Smooth muscle cell (in vitro differentiated cells): ENCODE measurements at regions not wholly inside any gene's neighbourhood (a gene's known extent, or its start where the extent isn't known, plus 50 kb on each side); places are given as distances from the start of the nearest gene placed in this dataset.

Source experiments
- DNase-seq: peaks from one replicate; lab custom pipeline; 2025; ENCODE audit not compliant: unreplicated experiment; lab: John Stamatoyannopoulos, UW
- H2AFZ ChIP-seq: fragments of 200-600 bp; sonication (generic); 2 replicates; pipeline ENCODE4 v1.6.0; 2016; ENCODE audit warnings: antibody characterized with exemption, low read depth, mild to moderate bottlenecking
- H3F3A ChIP-seq: fragments of 200-600 bp; sonication (generic); 2 replicates; pipeline ENCODE4 v1.6.0; 2017; ENCODE audit warnings: antibody characterized with exemption, low read depth
- H3K27ac ChIP-seq: fragments of 200-600 bp; sonication (generic); 2 replicates; pipeline ENCODE4 v1.5.1; 2016; ENCODE audit warnings: low read depth, mild to moderate bottlenecking
- H3K27me3 ChIP-seq: fragments of 200-600 bp; sonication (generic); 2 replicates; pipeline ENCODE4 v1.6.1; 2016; ENCODE audit warnings: low read depth, mild to moderate bottlenecking
- H3K36me3 ChIP-seq: fragments of 200-600 bp; sonication (generic); 2 replicates; pipeline ENCODE4 v1.5.1; 2016; ENCODE audit warnings: low read depth
- H3K4me1 ChIP-seq: fragments of 200-600 bp; sonication (generic); 2 replicates; pipeline ENCODE4 v1.5.1; 2016; ENCODE audit warnings: low read depth
- H3K4me2 ChIP-seq: fragments of 200-600 bp; sonication (generic); 2 replicates; pipeline ENCODE4 v1.6.0; 2016; ENCODE audit warnings: mild to moderate bottlenecking
- H3K4me3 ChIP-seq: fragments of 200-600 bp; sonication (generic); 2 replicates; pipeline ENCODE4 v1.5.1; 2016; ENCODE audit warnings: mild to moderate bottlenecking
- H3K79me2 ChIP-seq: fragments of 200-600 bp; sonication (generic); 2 replicates; pipeline ENCODE4 v1.6.0; 2016; ENCODE audit warnings: low read depth, mild to moderate bottlenecking
- H3K9ac ChIP-seq: fragments of 200-600 bp; sonication (generic); 2 replicates; pipeline ENCODE4 v1.6.0; 2016; ENCODE audit warnings: low read depth
- H3K9me3 ChIP-seq: fragments of 200-600 bp; sonication (generic); replicated peaks from 2 replicates; pipeline ENCODE4 v1.5.1; 2016; ENCODE audit warnings: low read depth
- H4K20me1 ChIP-seq: fragments of 200-600 bp; sonication (generic); 2 replicates; pipeline ENCODE4 v1.6.0; 2016; ENCODE audit warnings: low read depth
- WGBS: methylation state at CpG from one replicate; pipeline ENCODE4 v1.1.7; 2016; ENCODE audit warnings: low lambda C conversion rate; 5-methylcytosine and 5-hydroxymethylcytosine counted together
- TF ChIP-seq, protein P1 (sequence below): fragments of 200-600 bp; sonication (generic); IDR thresholded peaks from 2 replicates; pipeline ENCODE4 v1.5.1; 2017; ENCODE audit warnings: borderline replicate concordance, mild to moderate bottlenecking, antibody characterized with exemption; ENCODE audit not compliant: insufficient read depth, poor library complexity, severe bottlenecking

DNA sequence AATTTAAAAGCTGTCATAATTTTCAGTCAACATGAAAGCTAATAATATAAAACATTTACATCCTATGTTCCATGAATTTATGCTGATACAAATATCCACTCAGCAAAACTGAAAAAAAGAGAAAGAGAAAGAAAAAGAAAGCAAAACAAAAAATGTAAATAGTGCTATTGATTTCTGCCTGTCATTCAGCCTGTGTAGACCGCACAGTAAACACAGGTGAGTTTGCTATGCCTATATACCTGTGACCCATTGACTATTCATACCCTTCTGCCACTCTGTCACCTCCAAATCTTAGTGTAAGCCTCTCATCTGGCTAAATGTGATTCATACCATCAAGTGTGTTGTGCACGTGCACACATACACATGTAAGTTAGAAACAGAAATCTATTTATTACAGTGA, 359.0 kb upstream of the RORB start:
- no peaks in the 10 kb centered on the region for H3K4me1 ChIP-seq
- no peaks in the 10 kb centered on the region for H3K27me3 ChIP-seq
- DNase-seq: no peak
- no peak overlapping the region for H3K4me3 ChIP-seq
- no peak overlapping the region for H3K27ac ChIP-seq
- H3K4me2 ChIP-seq: no peak overlapping the region
- no peaks in the 10 kb centered on the region for H4K20me1 ChIP-seq
- TF ChIP-seq, protein P1, sequence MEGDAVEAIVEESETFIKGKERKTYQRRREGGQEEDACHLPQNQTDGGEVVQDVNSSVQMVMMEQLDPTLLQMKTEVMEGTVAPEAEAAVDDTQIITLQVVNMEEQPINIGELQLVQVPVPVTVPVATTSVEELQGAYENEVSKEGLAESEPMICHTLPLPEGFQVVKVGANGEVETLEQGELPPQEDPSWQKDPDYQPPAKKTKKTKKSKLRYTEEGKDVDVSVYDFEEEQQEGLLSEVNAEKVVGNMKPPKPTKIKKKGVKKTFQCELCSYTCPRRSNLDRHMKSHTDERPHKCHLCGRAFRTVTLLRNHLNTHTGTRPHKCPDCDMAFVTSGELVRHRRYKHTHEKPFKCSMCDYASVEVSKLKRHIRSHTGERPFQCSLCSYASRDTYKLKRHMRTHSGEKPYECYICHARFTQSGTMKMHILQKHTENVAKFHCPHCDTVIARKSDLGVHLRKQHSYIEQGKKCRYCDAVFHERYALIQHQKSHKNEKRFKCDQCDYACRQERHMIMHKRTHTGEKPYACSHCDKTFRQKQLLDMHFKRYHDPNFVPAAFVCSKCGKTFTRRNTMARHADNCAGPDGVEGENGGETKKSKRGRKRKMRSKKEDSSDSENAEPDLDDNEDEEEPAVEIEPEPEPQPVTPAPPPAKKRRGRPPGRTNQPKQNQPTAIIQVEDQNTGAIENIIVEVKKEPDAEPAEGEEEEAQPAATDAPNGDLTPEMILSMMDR: no peak
- no peaks in the 10 kb centered on the region for H3F3A ChIP-seq
- WGBS: 92% methylated on average over 2 of the region's 2 CpGs
- H2AFZ ChIP-seq: no peak overlapping the region
- no peaks in the 10 kb centered on the region for H3K79me2 ChIP-seq
- H3K9ac ChIP-seq: no peak overlapping the region
- H3K36me3 ChIP-seq: no peaks in the 10 kb centered on the region
- H3K9me3 ChIP-seq: no peaks in the 10 kb centered on the region

DNA sequence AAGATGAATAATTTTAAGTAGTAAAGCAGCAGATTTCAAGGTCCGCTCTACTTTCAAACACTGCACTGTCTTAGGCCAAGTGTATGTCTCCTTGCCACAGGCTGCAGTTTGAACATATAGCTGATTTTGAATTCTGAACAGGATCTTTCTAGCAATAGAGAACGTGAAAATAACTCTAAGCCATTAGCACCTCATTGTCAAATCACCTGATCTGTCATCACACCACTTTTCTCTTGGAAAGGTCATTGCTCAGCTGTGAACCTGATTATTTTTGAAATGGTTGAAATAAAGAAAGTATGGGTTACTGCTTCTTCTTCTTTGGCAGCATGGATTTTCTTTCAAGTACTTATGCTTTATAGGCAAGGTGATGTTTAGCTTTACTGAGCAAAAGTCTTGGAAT, 357.0 kb upstream of the RORB start:
- Histone ChIP-seq H3K79me2 (no peaks in the 10 kb centered on the region), H3K9ac (no peak overlapping the region), H3K9me3 (no peaks in the 10 kb centered on the region), H3K4me1 (no peaks in the 10 kb centered on the region), H4K20me1 (no peaks in the 10 kb centered on the region), H3K36me3 (no peaks in the 10 kb centered on the region), H3K4me3 (no peak overlapping the region), H3K4me2 (no peak overlapping the region), H3F3A (no peaks in the 10 kb centered on the region), H3K27me3 (no peaks in the 10 kb centered on the region), H2AFZ (no peak overlapping the region), H3K27ac (no peak overlapping the region)
- DNase-seq: no peak
- TF ChIP-seq, protein P1: no peak
- WGBS: 72% methylated on average over 2 of the region's 2 CpGs

DNA sequence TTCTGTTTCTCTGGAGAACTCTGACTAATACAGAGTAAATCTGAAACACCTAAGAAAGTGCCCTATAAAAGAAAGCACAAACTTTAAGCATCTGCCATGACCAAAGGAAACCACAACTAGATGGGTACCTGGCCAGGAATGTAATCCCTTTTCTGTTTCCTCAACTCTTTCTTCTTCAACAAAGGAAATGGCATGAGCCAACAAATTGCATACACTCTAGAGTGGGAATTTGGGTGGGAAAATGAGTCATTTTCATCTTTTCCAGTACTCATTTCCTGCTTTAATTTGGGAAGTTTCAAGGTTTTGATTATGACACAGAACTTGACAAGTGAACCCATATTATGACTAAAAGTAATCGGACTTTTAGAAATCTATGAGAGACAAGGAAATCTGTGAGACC, 349.2 kb upstream of the RORB start:
- H3K4me3 ChIP-seq: no peak overlapping the region
- no peak overlapping the region for H2AFZ ChIP-seq
- no peaks in the 10 kb centered on the region for H3K27me3 ChIP-seq
- no peaks in the 10 kb centered on the region for H4K20me1 ChIP-seq
- no peaks in the 10 kb centered on the region for H3K79me2 ChIP-seq
- H3K9ac ChIP-seq: no peak overlapping the region
- no peak overlapping the region for H3K27ac ChIP-seq
- WGBS: 97% methylated on average over 1 of the region's 1 CpG
- TF ChIP-seq, protein P1: no peak
- no peaks in the 10 kb centered on the region for H3F3A ChIP-seq
- no peak overlapping the region for H3K4me2 ChIP-seq
- no peaks in the 10 kb centered on the region for H3K4me1 ChIP-seq
- no peaks in the 10 kb centered on the region for H3K36me3 ChIP-seq
- DNase-seq: no peak
- H3K9me3 ChIP-seq: no peaks in the 10 kb centered on the region

DNA sequence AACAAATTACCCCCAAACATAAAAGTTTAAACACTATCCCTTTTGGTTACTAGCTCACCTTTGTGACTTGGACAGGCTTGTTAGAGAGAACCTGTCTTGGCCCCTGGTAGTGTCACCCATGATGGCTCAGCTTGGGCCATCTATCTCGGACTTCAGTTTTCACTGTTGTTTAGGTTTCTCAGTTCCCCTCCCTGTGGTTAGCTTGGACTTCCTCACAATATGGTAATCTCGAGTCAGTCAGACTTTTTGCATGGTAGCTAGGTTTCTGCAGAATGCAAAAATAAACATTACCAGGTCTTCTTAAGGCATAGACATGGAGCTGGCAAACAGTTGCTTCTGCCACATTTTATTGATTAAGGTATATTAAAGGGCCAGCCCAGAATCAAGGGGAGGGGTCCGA, 324.3 kb upstream of the RORB start:
- Histone ChIP-seq H3F3A (no peaks in the 10 kb centered on the region), H3K36me3 (no peaks in the 10 kb centered on the region), H3K4me3 (no peak overlapping the region), H3K4me2 (no peak overlapping the region), H2AFZ (no peak overlapping the region), H3K27me3 (no peaks in the 10 kb centered on the region), H4K20me1 (no peaks in the 10 kb centered on the region), H3K9me3 (no peaks in the 10 kb centered on the region), H3K79me2 (no peaks in the 10 kb centered on the region), H3K4me1 (no peaks in the 10 kb centered on the region), H3K9ac (no peak overlapping the region), H3K27ac (no peak overlapping the region)
- 88% methylated on average over 3 of the region's 3 CpGs for WGBS
- TF ChIP-seq, protein P1: no peak
- no peak for DNase-seq
